ENCODE measurements at regions not wholly inside any gene's neighbourhood (a gene's known extent, or its start where the extent isn't known, plus 50 kb on each side); places are given as distances from the start of the nearest gene placed in this dataset.

- TF ChIP-seq E2F5 (CRISPR knock-in tag; IDR thresholded peaks at IDR 0.05) (no peak), CBFB (CRISPR knock-in tag; IDR thresholded peaks at IDR 0.05; ENCODE audit: low read depth) (no peak), ZBTB21 (CRISPR knock-in tag; IDR thresholded peaks at IDR 0.05; ENCODE audit: borderline replicate concordance) (no peak), ZNF425 (CRISPR knock-in tag; conservative IDR thresholded peaks at IDR 0.05) (no peak), FOXP4 (CRISPR knock-in tag; IDR thresholded peaks at IDR 0.05) (no peak), ZNF317 (CRISPR knock-in tag; IDR thresholded peaks at IDR 0.05; ENCODE audit: borderline replicate concordance, low read depth) (no peak), ZMAT4 (CRISPR knock-in tag; IDR thresholded peaks at IDR 0.05) (no peak), GTF2I (CRISPR knock-in tag; conservative IDR thresholded peaks at IDR 0.05) (no peak), ZNF512 (CRISPR knock-in tag; IDR thresholded peaks at IDR 0.05; ENCODE audit: borderline replicate concordance) (no peak), FOXP1 (CRISPR knock-in tag; IDR thresholded peaks at IDR 0.05; ENCODE audit: borderline replicate concordance) (no peak)
- ChIA-PET POLR2A (no interaction called here), CTCF (no interaction called here)
Observed at GRCh38 chr5:166860426-166860825, 1431.0 kb upstream of the WWC1 start.

GRCh38 chr5:166862581-166862980 is 1428.9 kb upstream of the WWC1 start:
- no peaks in the 10 kb centered on the region for H3K9me3 Mint-ChIP-seq
- no peak overlapping the region for H3K27ac Mint-ChIP-seq
- no peak for ATAC-seq
- ChIA-PET POLR2A (interaction anchor here (0.6 kb wide), 1 partner anchor 9 kb away, joined by 5 read pairs; no protein-coding TSS in a partner anchor), CTCF (interaction anchor here (1.5 kb wide), 1 partner anchor 168 kb away, joined by 3 read pairs; no protein-coding TSS in a partner anchor)
- TF ChIP-seq ZNF512 (CRISPR knock-in tag; IDR thresholded peaks at IDR 0.05; ENCODE audit: borderline replicate concordance) (no peak), ZSCAN18 (CRISPR knock-in tag; IDR thresholded peaks at IDR 0.05) (no peak), HMGA2 (CRISPR knock-in tag; IDR thresholded peaks at IDR 0.05) (no peak), ZNF416 (CRISPR knock-in tag; IDR thresholded peaks at IDR 0.05) (no peak)
- no peaks in the 10 kb centered on the region for H3K27me3 Mint-ChIP-seq (ENCODE audit: low read depth)
- peaks cover 5% of the 10 kb centered on the region for H3K4me1 Mint-ChIP-seq
- DNase-seq (ENCODE audit: low spot score) = no peak
- no peak overlapping the region for H3K4me3 Mint-ChIP-seq
- no peaks in the 10 kb centered on the region for H3K36me3 Mint-ChIP-seq

More at GRCh38 chr5:166860426-166860825, 1431.0 kb upstream of the WWC1 start:
- H3K27ac Mint-ChIP-seq = no peak overlapping the region
- H3K4me3 Mint-ChIP-seq = no peak overlapping the region
- H3K4me1 Mint-ChIP-seq = peaks cover 7% of the 10 kb centered on the region
- no peaks in the 10 kb centered on the region for H3K9me3 Mint-ChIP-seq
- ATAC-seq (no peak), DNase-seq (ENCODE audit: low spot score) (no peak)
- no peaks in the 10 kb centered on the region for H3K36me3 Mint-ChIP-seq
- H3K27me3 Mint-ChIP-seq (ENCODE audit: low read depth) = no peaks in the 10 kb centered on the region
